Urinary bladder (tissue), 3 donors: ENCODE measurements at regions not wholly inside any gene's neighbourhood (a gene's known extent, or its start where the extent isn't known, plus 50 kb on each side); places are given as distances from the start of the nearest gene placed in this dataset.

Source experiments
- DNase-seq: peaks from one replicate; pipeline ENCODE4 v3.0.0-alpha.2; 2015; ENCODE audit errors: extremely low spot score
- H3K27ac ChIP-seq: one replicate; pipeline ENCODE4 v1.5.1; 2013; ENCODE audit warnings: low read depth, mild to moderate bottlenecking, moderate library complexity
- H3K36me3 ChIP-seq: one replicate; pipeline ENCODE4 v1.6.1; 2013; ENCODE audit warnings: mild to moderate bottlenecking, moderate library complexity; ENCODE audit not compliant: insufficient read depth
- H3K4me1 ChIP-seq: one replicate; pipeline ENCODE4 v1.6.1; 2013; ENCODE audit warnings: mild to moderate bottlenecking, moderate library complexity; ENCODE audit not compliant: insufficient read depth
- H3K4me3 ChIP-seq: one replicate; pipeline ENCODE4 v1.5.1; 2013; ENCODE audit warnings: low read depth, low read length
- WGBS: extraction: QIAGEN DNeasy Blood & Tissue Kit; methylation state at CpG from one replicate; pipeline ENCODE4 v1.1.7; 2013; 5-methylcytosine and 5-hydroxymethylcytosine counted together
- donor health status: healthy with polysubstance abuse.
- donor health status: healthy.

DNA sequence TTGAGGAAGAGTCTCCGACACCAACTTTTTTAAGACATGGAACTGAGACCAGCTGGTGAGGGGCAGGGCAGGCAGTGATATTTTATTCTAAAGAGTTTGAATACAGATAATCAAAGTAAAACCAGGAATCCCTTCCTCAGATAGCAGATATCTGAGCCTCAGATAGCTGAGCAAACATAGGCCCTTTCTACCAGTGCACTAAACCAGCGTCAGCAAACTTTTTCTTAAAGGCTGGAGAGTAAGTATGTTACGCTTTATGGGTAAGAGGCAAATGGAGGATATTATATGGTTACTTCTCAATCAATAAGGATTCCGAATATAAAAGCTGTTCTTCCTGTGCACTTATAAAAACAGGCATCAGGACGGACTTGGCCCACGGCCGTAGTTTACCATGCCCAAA, 73.9 kb downstream of the WNT5A start:
- 91% methylated on average over 7 of the region's 7 CpGs for WGBS
- Histone ChIP-seq H3K27ac (no peak overlapping the region), H3K4me3 (no peak overlapping the region), H3K4me1 (no peaks in the 10 kb centered on the region), H3K36me3 (no peaks in the 10 kb centered on the region)
- DNase-seq: no peak

DNA sequence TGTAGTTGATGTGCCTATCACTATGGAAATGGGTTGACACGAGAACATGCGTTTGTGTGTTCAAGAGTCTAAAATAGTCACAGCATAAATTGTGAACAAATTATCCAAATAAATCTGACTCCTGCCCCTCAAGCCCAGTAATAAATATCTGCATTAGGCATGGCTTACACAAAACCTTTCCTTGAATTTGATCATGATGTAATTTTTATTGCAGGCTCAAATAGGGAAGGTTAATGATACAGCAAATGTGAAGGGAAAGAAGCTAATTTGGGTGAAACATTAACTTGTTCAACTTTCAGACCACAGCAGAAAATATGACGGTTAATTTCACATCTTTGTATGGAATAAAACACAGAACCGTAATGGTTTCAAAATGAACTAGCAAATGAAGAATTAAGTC, 74.6 kb downstream of the WNT5A start:
- no peak for DNase-seq
- Histone ChIP-seq H3K27ac (no peak overlapping the region), H3K36me3 (no peaks in the 10 kb centered on the region), H3K4me1 (no peaks in the 10 kb centered on the region), H3K4me3 (no peak overlapping the region)
- WGBS: 83% methylated on average over 4 of the region's 4 CpGs

DNA sequence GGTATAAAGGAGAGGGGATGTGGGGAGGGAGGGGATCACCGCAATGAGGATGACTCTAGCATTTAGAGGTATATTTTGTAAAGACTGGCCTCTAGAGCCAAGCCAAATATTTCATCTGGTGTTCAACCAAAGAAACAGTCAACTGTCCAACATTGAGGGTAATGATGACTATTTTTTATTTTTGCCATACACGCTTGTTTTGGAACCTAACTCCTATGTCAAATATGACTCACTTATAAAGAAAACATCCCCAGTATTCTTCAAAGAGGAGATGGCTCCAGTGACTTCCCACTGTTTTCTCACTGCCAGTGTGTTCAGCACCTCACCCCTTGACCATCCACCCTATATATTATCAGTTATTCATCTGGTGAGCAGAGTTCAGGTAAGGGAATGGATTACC, 77.3 kb downstream of the WNT5A start:
- Histone ChIP-seq H3K27ac (no peak overlapping the region), H3K4me3 (no peak overlapping the region), H3K4me1 (no peaks in the 10 kb centered on the region), H3K36me3 (no peaks in the 10 kb centered on the region)
- no peak for DNase-seq
- WGBS: 92% methylated on average over 2 of the region's 2 CpGs

DNA sequence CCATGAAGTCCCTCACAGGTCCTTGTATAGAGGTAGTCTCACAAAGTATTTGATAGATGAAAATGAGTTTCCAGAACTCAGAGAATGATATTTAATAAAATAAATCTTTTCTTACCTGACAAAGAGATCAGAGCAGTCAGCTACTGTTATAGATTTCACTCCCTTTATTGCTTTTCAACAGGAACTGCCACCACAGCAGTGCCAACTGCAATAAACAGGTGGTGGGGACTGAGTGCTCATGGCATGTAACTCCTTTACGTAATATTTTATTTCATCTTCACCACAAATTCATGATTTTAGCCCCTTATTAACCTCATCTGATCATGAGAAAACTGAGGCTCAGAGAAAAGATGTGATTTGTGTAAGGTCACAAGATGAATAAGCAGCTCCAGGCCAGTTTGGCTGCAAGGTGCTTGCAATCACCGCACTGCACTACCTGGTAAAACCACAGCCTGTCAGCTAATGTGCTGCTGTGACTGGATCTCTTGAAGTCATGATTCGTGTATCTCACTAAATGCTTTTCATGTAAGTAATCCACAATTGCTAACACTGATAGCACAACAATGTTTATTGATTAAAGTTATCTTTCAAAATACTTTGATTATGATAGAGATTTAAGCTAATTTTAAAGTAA, 78.8 kb downstream of the WNT5A start:
- Histone ChIP-seq H3K4me1 (no peaks in the 10 kb centered on the region), H3K36me3 (no peaks in the 10 kb centered on the region), H3K27ac (no peak overlapping the region), H3K4me3 (no peak overlapping the region)
- no peak for DNase-seq
- 81% methylated on average over 3 of the region's 3 CpGs for WGBS

DNA sequence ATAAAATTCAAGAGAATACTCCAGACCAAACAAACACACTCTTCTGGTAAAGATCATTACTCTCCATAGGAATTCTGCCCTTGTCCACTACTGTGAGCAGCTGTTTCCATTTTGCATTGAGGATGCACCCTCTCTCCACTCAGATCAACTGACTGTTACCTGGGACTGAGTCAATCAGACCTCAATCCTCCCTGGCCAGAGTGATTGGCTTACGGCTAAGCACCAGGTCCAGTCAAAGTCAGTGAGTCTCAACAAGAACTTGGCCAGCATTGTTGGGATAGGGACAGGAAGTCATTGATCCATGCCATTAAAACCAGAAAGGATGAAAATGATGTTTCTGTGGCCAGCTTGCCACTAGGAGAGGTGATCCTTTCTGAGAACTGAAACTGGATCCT, 79.7 kb downstream of the WNT5A start:
- H3K4me3 ChIP-seq: no peak overlapping the region
- 96% methylated on average over 1 of the region's 1 CpG for WGBS

DNA sequence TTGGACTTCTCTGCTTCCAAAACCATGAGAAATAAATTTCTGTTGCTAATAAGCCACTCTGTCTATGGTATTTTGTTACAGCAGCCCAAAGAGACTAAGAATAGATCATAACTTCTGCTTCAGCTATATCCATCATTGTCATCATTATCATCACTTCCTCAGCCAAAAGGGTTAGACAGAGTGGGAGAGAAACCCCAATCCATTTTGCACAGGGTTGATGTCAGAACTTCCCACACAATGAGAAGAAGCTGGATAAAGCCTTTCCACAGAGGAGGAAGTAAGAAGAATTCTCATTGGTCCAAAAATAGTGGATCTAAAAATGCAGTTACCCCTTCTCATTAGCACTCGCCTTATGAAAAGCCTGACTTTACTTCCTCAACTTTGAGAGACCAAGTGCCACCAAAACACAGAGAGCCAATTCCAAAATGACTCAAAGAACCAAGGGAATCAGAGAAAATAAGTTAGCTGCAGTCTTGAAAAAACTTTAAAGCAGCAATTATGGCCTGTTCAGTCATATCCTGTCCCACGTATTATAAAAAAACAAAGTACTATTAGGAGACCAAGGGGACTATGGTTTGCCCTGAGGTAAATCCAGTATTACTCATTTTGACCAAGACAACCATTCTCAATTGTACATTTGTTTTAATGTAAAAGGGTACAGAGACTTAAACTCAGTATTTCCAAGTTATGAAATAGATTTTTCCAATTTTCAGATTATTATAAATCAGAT, 80.2 kb downstream of the WNT5A start:
- Histone ChIP-seq H3K27ac (no peak overlapping the region), H3K36me3 (no peaks in the 10 kb centered on the region), H3K4me3 (no peak overlapping the region), H3K4me1 (no peaks in the 10 kb centered on the region)
- DNase-seq: no peak
- WGBS: 79% methylated on average over 2 of the region's 2 CpGs

More for the DNA sequence above, 79.7 kb downstream of the WNT5A start:
- no peak overlapping the region for H3K27ac ChIP-seq
- DNase-seq: no peak
- H3K4me1 ChIP-seq: no peaks in the 10 kb centered on the region
- no peaks in the 10 kb centered on the region for H3K36me3 ChIP-seq

DNA sequence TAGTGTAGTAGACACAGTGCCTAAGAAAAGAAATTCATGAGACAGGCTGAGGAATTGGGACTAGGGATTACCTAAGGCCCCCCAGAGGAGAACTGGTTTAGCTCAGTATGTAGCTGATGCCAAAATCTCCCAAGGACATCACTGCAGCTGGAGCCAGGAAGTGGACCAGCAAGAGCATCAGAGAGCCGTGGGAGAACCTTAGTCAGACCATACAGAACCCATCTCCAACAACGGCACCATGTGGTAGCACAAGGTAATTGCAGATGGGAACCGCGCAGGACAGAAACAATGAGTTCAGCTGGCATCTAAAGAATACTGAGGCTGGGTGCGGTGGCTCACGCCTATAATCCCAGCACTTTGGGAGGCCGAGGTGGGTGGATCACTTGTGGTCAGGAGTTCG, 81.7 kb downstream of the WNT5A start:
- Histone ChIP-seq H3K27ac (no peak overlapping the region), H3K4me1 (no peaks in the 10 kb centered on the region), H3K4me3 (no peak overlapping the region), H3K36me3 (no peaks in the 10 kb centered on the region)
- DNase-seq: no peak
- 47% methylated on average over 8 of the region's 8 CpGs for WGBS

DNA sequence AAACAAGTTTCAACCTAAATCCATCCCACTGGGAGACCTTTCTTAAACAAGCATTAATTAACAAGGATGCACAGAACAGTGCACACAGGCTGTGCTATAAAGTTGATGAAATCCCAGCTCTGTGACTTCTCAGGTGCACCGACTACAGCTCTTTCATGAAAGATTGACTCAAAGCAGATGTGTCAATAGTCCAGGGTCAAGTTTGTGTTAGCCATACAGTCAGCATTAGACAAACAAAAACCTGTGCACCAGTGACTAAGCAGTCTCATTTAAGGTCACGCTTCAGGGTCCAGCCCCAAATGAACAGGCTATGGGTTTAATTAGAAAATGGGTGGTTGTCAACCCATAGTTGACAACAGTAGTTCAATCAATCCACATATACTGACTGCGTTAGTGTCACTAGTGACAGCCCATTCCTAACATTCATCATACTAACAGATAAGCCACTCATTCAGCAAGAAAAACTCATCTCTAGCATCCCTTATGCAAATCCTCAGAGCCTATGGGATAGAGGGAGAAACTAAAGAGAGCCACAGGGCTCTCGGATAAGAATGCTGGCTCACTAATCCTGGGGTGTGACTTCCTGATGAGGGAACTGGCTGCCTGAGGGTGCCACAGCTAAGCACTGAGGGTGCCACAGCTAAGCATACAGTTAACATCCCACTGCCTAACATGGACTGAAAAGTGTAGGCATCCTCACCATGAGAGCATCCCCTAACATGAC, 84.1 kb downstream of the WNT5A start:
- Histone ChIP-seq H3K4me3 (no peak overlapping the region), H3K36me3 (no peaks in the 10 kb centered on the region), H3K4me1 (no peaks in the 10 kb centered on the region), H3K27ac (no peak overlapping the region)
- DNase-seq: no peak
- whole genome bisulfite sequencing: 66% methylated on average over 4 of the region's 4 CpGs

DNA sequence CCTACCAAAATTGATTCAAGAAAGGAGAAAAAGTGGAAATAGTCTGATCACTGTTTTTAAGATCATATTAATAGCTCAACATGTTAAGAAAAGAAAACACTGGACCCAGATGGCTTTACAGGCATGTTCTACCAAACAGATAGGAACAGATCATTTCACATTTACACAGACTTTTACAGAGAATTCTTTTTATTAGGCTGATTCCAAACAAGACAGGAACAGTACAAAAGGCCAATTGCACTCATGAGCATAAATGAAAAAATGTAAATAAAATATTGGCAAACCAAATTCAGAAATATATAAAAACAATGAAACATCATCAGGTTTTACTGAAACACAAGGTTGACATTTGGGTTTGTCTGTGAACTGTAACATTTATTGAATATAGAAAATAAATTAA, 106.5 kb downstream of the WNT5A start:
- Histone ChIP-seq H3K4me3 (no peak overlapping the region), H3K36me3 (no peaks in the 10 kb centered on the region), H3K4me1 (no peaks in the 10 kb centered on the region), H3K27ac (no peak overlapping the region)
- no peak for DNase-seq

DNA sequence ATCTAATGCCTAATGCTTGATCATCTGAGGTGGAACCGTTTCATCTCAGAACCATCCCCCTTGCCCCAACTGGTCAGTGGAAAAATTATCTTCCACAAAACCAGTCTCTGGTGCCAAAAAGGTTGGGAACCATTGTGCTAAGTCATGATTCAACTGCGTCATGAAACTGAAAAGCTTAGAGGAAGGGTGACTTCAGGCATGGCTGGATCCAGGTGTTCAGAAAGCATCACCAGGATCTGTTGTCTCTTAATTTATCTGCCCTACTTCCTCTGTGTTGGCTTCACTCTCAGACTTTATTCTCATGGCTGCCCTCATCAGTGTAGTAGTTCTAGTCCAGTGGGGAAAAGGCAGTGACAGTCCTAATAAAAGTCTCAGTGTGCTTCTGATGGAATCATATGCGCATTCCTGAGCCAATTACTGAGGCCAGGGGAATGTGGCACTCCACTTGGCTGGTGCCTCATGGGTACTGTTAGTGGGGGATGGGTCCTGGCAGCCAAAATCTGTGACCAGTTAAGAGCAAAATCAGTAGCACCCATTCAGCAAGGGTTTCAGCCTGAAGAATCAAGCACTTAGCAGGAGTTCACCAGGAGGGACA, 110.3 kb downstream of the WNT5A start:
- whole genome bisulfite sequencing: 93% methylated on average over 3 of the region's 3 CpGs
- no peaks in the 10 kb centered on the region for H3K4me1 ChIP-seq
- no peak for DNase-seq

DNA sequence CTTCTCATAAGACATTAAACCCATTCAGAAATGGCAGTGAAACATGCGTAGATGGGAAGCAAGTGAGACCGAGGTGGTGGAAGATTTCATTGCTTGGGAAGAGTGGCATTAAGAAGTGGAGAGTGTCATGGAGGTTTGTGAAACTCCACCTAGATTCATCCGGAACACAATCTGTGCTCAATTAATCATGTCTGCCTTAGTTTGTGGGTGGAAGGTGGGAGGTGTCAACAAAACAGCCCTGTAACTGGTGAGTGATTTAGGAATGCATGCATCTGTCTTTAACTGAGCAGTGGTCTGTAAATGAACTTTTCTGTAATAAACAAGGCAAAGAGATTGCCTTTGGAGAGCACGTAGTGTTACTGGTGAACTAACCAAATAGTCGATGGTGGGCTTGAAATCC, 113.7 kb downstream of the WNT5A start:
- 88% methylated on average over 5 of the region's 5 CpGs for WGBS
- DNase-seq: no peak
- H3K4me3 ChIP-seq: no peak overlapping the region
- H3K4me1 ChIP-seq: no peaks in the 10 kb centered on the region
- H3K27ac ChIP-seq: no peak overlapping the region
- no peaks in the 10 kb centered on the region for H3K36me3 ChIP-seq

More for the DNA sequence above, 110.3 kb downstream of the WNT5A start:
- no peak overlapping the region for H3K27ac ChIP-seq
- no peak overlapping the region for H3K4me3 ChIP-seq
- H3K36me3 ChIP-seq: no peaks in the 10 kb centered on the region

DNA sequence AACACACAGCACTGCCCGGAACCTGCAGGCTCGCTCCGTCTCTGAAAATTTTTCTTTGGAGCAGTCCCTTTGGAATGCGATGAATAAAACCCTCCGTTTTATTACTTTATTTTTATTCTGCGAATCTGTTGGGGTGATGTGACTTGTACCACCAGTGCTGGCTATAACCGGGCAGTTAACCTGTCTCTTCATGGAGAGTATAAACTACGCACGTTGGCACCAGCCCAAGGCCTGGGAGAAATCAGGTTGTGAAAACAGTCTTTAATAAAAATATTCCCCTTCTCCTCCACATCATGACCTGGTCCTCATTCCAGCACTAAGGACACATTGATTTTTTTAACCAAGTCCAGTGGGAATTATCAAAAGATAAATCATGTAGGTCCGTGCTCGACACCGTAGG, 116.8 kb downstream of the WNT5A start:
- no peaks in the 10 kb centered on the region for H3K4me1 ChIP-seq
- no peak overlapping the region for H3K27ac ChIP-seq
- 49% methylated on average over 12 of the region's 12 CpGs for whole genome bisulfite sequencing
- no peak overlapping the region for H3K4me3 ChIP-seq
- no peak for DNase-seq
- H3K36me3 ChIP-seq: no peaks in the 10 kb centered on the region

DNA sequence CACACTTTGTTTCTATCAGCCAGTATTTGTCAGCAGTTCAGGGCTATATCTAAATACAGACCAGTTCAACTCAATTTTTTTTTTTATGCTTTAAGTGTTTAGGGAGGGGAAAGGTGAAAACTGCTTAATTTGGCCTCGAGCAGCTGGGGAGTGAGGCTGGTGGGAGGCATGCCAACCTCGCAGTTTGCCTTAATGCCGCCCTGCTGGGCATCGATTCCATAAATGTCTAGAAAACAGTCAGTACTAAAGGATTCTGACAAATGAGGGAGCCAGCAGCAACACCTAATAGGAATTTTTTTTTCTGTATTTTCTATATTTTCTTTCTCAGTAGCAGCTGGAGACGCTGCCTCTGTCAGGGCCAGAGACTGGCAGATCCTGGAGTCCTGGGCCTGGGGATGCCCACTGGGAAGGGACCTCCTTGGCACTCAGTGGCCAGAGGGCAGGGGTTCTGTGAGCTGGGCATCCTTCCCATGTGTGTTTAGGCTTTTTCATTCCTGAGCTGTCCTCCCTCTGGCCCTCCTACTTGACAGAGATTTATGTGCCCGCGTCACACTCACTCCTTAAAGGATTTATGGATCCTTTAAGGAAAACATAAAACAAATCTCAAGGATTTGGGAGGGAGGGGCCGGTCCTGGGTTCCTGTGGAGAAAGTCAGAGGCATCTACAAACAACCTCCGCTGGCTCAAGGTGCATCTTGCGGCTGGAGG, 117.8 kb downstream of the WNT5A start:
- Histone ChIP-seq H3K4me3 (no peak overlapping the region), H3K36me3 (no peaks in the 10 kb centered on the region), H3K27ac (no peak overlapping the region), H3K4me1 (no peaks in the 10 kb centered on the region)
- no peak for DNase-seq
- 59% methylated on average over 10 of the region's 10 CpGs for WGBS
